ENCODE measurements at regions not wholly inside any gene's neighbourhood (a gene's known extent, or its start where the extent isn't known, plus 50 kb on each side); places are given as distances from the start of the nearest gene placed in this dataset.
"Not testable (repeated sequence)": the region's sequence is repeated elsewhere in the genome, so short reads cannot be mapped to it uniquely, and the experiment has no call there.

GRCh38 chr5:123701511-123702200 is 189.7 kb downstream of the CSNK1G3 start:
- Histone ChIP-seq H3K9me3 (no peaks in the 10 kb centered on the region), H3K4me1 (ENCODE audit: low read depth) (no peaks in the 10 kb centered on the region), H3K4me3 (no peak overlapping the region), H3K36me3 (ENCODE audit: low read depth) (no peaks in the 10 kb centered on the region)
- no peak for DNase-seq
- ATAC-seq = no peak
- no peak for TF ChIP-seq CTCF (IDR thresholded peaks at IDR 0.05)
- intact Hi-C loops (cut with DNase I, micrococcal nuclease) = no loop called here

- intact Hi-C loops (cut with DNase I, micrococcal nuclease) = no loop called here
- Histone ChIP-seq H3K36me3 (ENCODE audit: low read depth) (no peaks in the 10 kb centered on the region), H3K9me3 (no peaks in the 10 kb centered on the region), H3K4me3 (no peak overlapping the region), H3K4me1 (ENCODE audit: low read depth) (no peaks in the 10 kb centered on the region)
- TF ChIP-seq CTCF (IDR thresholded peaks at IDR 0.05) = no peak
- ATAC-seq (peak; percentile 55), DNase-seq (peak in 1 of 3 donors; percentile 3)
Observed at GRCh38 chr5:123700624-123701287, 188.8 kb downstream of the CSNK1G3 start.

- no peaks in the 10 kb centered on the region for H3K36me3 ChIP-seq (ENCODE audit: low read depth)
- DNase-seq = no peak
- no peak for TF ChIP-seq CTCF (IDR thresholded peaks at IDR 0.05)
- no peak overlapping the region for H3K4me3 ChIP-seq
- no peaks in the 10 kb centered on the region for H3K4me1 ChIP-seq (ENCODE audit: low read depth)
- ATAC-seq = no peak
- H3K9me3 ChIP-seq = no peaks in the 10 kb centered on the region
- intact Hi-C loops (cut with DNase I, micrococcal nuclease) = no loop called here
Observed at GRCh38 chr5:123699571-123699970, 187.6 kb downstream of the CSNK1G3 start.

- H3K9me3 ChIP-seq; H3K36me3 ChIP-seq (ENCODE audit: low read depth); H3K4me3 ChIP-seq; DNase-seq; H3K4me1 ChIP-seq (ENCODE audit: low read depth); ATAC-seq; intact Hi-C loops (cut with DNase I, micrococcal nuclease): not testable (repeated sequence)
Observed at GRCh38 chr5:123698937-123699336, 187.0 kb downstream of the CSNK1G3 start.

GRCh38 chr5:123696921-123697341 is 185.0 kb downstream of the CSNK1G3 start:
- Histone ChIP-seq H3K4me3 (no peak overlapping the region), H3K9me3 (no peaks in the 10 kb centered on the region), H3K4me1 (ENCODE audit: low read depth) (no peaks in the 10 kb centered on the region), H3K36me3 (ENCODE audit: low read depth) (no peaks in the 10 kb centered on the region)
- peak; percentile 54 for ATAC-seq
- DNase-seq = peak; percentile 3 to 55 (median 23)
- TF ChIP-seq CTCF (IDR thresholded peaks at IDR 0.05) = no peak
- intact Hi-C loops (cut with DNase I, micrococcal nuclease) = no loop called here

- Histone ChIP-seq H3K36me3 (ENCODE audit: low read depth) (no peaks in the 10 kb centered on the region), H3K4me1 (ENCODE audit: low read depth) (no peaks in the 10 kb centered on the region), H3K9me3 (no peaks in the 10 kb centered on the region), H3K4me3 (no peak overlapping the region)
- ATAC-seq = no peak
- intact Hi-C loops (cut with DNase I, micrococcal nuclease) = no loop called here
- DNase-seq = no peak
- TF ChIP-seq CTCF (IDR thresholded peaks at IDR 0.05) = no peak
Observed at GRCh38 chr5:123690821-123691220, 178.8 kb downstream of the CSNK1G3 start.

Measured in mucosa of descending colon (tissue), 3 donors.